Retina (tissue), 1 donor: ENCODE measurements at regions not wholly inside any gene's neighbourhood (a gene's known extent, or its start where the extent isn't known, plus 50 kb on each side); places are given as distances from the start of the nearest gene placed in this dataset.

Experiments used
- DNase-seq: peaks from one replicate; pipeline ENCODE4 v3.0.0-alpha.2; 2016

- no peak for DNase-seq
Measured at GRCh38 chr22:48907591-48907990, 920.1 kb downstream of the BRD1 start.

DNA sequence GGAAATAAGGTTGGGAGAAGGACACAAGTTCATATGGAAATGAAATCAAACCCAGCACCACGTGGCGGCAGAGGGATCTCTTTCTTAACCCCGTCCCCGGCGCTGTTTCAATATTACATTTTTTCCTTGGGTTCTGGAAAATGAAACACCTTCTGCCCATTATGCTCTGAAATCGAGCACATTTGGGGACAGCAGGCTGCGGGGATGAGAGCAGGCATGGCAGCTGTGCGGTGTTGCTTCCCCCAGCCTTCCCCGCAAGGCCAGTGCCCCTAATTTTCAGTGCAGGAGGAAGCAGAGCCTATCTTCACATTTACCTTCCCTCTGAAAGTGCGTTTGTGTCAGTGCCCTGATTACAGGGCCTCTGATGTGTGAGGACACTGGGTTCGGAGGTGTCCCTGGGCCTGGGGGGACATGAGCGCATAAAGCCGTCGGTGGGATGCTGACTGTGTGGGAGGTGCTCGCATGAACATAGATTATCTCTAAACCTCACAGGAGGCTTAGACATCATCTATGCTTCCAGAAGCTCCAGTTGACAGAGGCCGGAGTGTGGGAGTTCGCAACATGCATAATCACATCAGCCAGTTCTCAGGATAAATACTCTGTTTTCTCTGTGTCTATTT lies 921.3 kb downstream of the BRD1 start:
- DNase-seq = no peak

DNA sequence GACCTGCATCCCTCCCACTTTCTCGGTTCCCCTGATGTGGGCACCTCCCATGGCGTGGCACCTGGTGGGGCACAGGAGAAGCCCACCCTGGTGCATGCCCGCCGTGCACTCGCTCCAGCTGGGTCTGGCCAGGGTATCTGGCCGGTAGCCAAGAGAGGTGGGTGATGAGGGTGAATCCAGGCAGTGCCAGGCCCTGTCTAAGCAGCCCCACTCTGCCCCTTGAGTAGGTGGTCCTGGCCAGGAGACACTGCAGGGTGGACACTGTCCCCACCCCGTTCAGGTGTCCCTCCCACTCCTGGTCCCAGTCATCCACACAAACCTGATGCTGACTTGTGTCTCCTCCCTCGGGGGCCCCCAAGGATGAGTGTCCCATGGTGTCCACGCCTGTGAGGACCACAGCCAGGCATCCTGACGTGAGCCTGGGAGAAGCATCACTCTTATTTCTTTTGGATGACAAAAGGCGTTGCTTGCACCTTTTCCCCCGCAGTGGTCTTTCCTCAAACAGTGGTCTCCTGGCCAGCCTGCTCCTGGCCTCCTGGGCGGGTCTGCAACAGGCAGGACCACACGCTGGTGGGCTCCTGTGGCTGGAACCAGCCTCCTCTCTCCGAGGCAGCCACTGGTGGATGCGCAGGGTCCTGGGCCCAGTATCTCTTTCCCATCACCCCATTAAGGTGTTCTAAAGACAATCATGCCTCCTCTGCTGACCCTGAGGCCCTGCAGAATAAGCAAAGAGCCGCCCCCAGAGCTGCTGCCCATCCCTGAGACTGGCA lies 922.3 kb downstream of the BRD1 start:
- no peak for DNase-seq

DNA sequence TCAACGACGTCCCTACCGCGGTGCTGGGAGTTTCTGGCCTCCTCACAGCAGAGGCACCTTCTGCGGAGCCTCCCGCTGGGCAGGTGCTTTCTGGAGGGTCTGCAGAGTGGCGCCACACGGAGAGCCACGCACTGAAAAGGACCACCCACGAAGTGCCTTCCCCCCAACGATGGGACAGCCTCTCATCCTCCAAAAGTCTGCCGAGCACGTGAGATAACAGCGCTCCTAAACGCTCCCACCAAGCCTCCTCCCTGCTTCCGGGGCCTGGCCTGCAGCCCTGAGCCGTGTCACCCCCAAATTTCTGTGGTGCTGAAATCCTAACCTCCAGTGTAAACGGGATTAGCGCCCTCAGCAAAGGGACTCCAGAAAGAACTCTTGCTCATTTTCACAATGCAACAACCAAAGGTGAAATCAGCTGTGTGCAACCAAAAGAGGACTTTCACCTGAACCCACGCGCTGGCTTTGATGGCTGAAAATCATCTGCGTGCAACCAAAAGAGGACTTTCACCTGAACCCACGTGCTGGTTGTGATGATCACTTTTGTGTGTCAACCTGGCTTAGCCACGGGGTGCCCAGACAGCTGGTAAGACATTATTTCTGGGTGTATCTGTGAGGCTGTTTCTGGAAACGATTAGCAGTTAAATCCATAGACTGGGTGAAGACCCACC lies 924.6 kb downstream of the BRD1 start:
- no peak for DNase-seq

DNA sequence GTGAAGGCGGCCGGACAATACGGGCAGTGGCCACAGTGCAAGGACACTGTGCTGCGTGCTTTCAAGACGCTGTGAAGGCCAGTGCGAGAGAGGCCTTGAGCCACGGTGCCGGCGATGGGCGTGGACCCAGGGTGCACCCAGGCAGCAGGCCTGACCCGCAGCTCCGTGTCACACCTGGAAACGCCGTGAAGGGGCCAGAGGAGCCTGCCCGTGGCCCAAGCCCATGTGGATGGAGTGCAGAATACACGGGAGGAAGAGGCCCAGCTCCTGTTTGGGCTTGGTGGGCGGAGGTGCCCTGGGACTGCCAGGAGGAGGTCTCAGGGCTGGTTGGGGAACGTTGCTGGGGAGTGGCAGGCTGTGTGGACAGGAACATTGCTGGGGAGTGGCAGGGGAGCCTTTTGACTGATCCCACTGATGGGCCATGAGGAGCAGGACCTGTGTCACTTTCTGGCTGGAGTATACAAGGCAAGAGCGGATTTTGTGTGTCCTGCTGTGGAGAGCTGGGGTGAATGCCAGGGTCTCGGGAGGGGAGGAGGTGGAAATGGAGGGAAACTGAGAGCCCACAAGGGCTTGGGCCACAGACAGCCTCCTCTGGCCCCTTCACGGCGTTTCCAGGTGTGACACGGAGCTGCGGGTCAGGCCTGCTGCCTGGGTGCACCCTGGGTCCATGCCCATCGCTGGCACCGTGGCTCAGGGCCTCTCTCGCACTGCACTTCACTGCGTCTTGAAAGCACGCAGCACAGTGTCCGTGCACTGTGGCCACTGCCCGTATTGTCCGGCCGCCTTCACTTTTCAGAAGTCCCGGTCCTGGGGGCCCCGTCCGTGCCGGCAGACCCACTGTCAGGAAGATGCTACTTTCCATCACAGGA lies 925.4 kb downstream of the BRD1 start:
- DNase-seq = no peak

- DNase-seq = no peak
Measured at GRCh38 chr22:48901324-48901723, 926.3 kb downstream of the BRD1 start.

DNA sequence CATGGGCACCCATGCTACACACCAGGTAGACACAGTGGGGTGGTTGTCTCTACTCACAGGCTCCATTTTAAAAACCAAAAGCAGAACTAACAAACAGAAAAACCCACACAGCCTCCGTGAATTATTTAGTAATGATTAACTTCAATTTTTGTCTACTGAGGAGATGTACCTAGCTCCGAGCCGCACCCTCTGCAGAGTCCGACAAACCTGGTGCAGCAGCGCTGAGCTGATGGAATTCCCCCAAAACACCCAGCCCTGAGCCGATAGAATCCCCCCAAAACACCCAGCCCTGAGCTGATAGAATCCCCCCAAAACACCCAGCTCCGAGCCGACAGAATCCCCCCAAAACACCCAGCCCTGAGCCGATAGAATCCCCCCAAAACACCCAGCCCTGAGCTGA lies 927.0 kb downstream of the BRD1 start:
- DNase-seq = no peak

GRCh38 chr22:48900327-48900597 lies 927.4 kb downstream of the BRD1 start:
- DNase-seq = no peak

GRCh38 chr22:48899523-48900326 lies 927.9 kb downstream of the BRD1 start:
- no peak for DNase-seq

DNA sequence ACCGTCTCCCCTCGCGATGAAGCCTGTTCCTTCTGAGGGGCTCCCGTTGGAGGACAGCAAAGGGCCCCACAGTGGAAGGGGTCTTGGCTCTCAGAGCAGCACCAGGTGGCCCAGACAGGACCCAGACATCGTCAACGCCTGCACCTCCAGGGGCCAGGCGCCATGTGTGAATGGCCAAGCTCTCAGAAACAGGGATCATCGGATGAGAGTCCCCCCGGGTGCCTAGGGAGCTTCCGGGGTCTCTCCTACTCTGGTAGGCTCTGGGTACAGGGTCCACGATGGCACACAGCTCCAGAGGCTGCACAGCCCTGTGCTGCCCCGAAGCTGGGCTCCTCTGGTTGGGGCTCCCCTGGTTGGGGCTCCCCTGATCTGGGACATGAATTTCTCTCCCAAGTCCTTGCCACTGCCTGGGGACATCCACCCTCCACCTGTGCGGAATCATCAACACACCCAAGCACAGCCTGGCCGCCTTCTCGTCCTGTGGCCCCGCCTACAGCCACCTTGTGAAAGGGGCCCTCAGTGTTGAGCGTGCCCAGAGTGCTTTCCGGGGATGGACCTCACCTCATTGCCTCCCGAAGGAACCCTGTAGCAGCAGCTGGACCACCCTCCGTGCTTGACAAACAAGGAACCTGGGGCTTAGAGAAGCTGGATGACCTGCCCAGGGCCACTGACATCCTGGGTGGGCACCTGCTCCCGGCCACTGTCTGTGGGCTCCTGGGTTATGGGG lies 929.0 kb downstream of the BRD1 start:
- DNase-seq = no peak

GRCh38 chr22:48897645-48898370 lies 929.9 kb downstream of the BRD1 start:
- DNase-seq = no peak

- no peak for DNase-seq
Measured at GRCh38 chr22:48896766-48897644, 930.7 kb downstream of the BRD1 start.

GRCh38 chr22:48895831-48896765 lies 931.6 kb downstream of the BRD1 start:
- no peak for DNase-seq

DNA sequence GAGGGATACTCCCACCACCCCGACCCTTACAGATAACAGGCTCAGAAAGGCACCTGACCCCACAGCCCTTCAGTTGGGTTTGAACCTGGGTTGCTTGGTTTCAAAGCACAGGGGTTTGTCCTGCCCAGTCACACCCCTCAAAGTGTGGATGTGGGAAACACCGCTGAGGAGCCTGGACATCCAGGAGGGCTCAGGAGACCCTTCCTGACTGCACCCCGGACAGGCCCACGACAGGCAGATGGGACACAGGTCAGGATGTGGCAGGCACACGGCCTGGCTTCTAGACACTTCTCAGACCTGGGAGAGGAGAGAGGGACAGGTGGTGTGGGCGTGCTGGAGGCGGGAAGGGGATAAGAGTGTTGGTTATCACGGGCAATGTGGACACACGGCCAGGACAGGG lies 932.3 kb downstream of the BRD1 start:
- no peak for DNase-seq

GRCh38 chr22:48894804-48895250 lies 932.8 kb downstream of the BRD1 start:
- DNase-seq = no peak

DNA sequence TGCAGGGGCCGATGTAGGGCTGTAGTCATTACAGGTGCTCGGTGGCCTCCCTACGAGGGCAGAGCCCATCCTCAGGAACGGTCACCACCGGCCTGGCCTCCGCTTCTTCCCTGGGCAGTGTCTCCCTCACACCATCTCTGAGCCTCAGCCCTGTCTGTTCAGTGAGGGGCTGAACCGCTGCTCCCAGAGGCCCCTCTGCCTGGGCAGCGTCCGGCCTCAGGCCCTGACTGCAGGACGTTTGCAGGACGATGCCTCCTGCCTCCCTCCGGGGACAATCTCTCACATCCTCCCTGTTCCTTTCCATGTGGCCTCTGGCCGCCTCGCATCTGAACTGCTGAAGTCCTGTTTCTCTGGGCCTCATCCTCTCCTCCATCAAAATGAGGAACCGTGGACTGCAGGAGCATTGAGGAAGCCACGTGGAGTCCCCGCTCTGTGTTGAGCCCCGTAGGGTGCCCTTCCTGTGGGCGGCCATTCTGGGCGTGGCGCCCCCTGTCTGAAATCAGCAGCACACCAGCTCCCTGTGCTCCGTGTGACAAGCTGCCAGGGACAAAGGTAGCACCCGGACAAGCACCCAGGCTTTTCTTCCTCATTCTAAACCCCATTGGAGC lies 933.5 kb downstream of the BRD1 start:
- DNase-seq = no peak

DNA sequence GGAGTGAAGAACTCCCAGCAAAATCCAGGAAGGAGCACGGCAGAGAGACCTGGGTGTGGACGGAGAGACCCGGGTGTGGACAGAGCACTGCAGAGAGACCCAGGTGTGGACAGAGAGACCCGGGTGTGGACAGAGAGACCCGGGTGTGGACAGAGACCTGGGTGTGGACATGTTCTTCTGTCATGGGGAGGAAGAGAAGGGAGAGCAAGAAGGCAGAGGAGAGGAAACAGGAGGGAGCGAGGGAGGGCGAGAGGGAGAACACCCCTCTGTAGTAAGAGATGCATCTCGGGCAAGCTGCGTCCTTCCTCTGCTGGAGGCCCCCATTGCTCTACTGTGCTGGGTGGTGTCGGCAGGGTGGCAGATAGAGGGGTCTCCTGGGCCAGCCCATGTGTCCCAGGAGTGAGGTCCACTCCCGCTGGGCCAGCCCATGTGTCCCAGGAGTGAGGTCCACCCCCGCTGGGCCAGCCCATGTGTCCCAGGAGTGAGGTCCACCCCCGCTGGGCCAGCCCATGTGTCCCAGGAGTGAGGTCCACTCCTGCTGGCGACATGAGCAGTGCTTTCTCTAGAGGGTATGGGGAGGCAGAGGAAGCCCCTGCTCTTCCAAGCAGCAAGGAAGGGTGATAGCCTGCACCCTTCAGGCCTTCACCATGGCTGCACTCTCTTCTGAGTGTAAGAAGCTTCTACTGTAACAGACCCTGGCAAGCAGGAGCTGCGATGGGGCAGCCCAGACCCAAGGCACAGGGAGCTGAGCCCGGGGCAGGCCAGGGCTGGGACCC lies 934.2 kb downstream of the BRD1 start:
- no peak for DNase-seq
